ENCODE measurements at regions not wholly inside any gene's neighbourhood (a gene's known extent, or its start where the extent isn't known, plus 50 kb on each side); places are given as distances from the start of the nearest gene placed in this dataset.

GRCh38 chr5:88459971-88460370 is 191.3 kb upstream of the TMEM161B start:
- no peak for TF ChIP-seq EZH2phosphoT487 (IDR thresholded peaks at IDR 0.05; ENCODE audit: borderline replicate concordance, low read length)
- no peak for TF ChIP-seq CTCF (IDR thresholded peaks at IDR 0.05; ENCODE audit: low read depth, low read length, poor library complexity, severe bottlenecking)

All from DOHH2 (cell line).